BE2C (cell line): ENCODE measurements at regions not wholly inside any gene's neighbourhood (a gene's known extent, or its start where the extent isn't known, plus 50 kb on each side); places are given as distances from the start of the nearest gene placed in this dataset.

Experiments used
- DNase-seq: peaks from one replicate; pipeline ENCODE4 v3.0.0-alpha.2; 2020
- H3K27me3 ChIP-seq: fragments of 250-450 bp; sonication (Bioruptor Pico); 2 replicates; pipeline ENCODE4 v1.5.1; 2020; ENCODE audit warnings: mild to moderate bottlenecking
- H3K36me3 ChIP-seq: fragments of 250-450 bp; sonication (Bioruptor Pico); 2 replicates; pipeline ENCODE4 v1.5.1; 2020; ENCODE audit warnings: mild to moderate bottlenecking
- H3K4me1 ChIP-seq: fragments of 250-450 bp; sonication (Bioruptor Pico); 2 replicates; pipeline ENCODE4 v1.5.1; 2020
- H3K4me3 ChIP-seq: 2 replicates; pipeline ENCODE4 v1.5.1; 2011; ENCODE audit warnings: low read depth, low read length
- H3K9me3 ChIP-seq: fragments of 250-450 bp; sonication (Bioruptor Pico); 2 replicates; pipeline ENCODE4 v1.5.1; 2020
- CTCF ChIP-seq: IDR thresholded peaks from 2 replicates; pipeline ENCODE4 v1.5.1; 2012; ENCODE audit warnings: mild to moderate bottlenecking, low read depth, low read length

GRCh38 chr12:65690477-65690876, 133.8 kb upstream of the HMGA2 start:
- DNase-seq = no peak
- no peaks in the 10 kb centered on the region for H3K9me3 ChIP-seq
- TF ChIP-seq CTCF = no peak

GRCh38 chr12:65694130-65694529, 130.2 kb upstream of the HMGA2 start:
- no peaks in the 10 kb centered on the region for H3K36me3 ChIP-seq
- no peaks in the 10 kb centered on the region for H3K9me3 ChIP-seq
- H3K27me3 ChIP-seq = no peaks in the 10 kb centered on the region
- H3K4me3 ChIP-seq = no peak overlapping the region
- TF ChIP-seq CTCF = no peak
- no peak for DNase-seq
- H3K4me1 ChIP-seq = no peaks in the 10 kb centered on the region

More at GRCh38 chr12:65690477-65690876, 133.8 kb upstream of the HMGA2 start:
- H3K27me3 ChIP-seq = no peaks in the 10 kb centered on the region
- no peaks in the 10 kb centered on the region for H3K36me3 ChIP-seq
- no peak overlapping the region for H3K4me3 ChIP-seq
- H3K4me1 ChIP-seq = no peaks in the 10 kb centered on the region

GRCh38 chr12:65695113-65695865, 129.0 kb upstream of the HMGA2 start:
- H3K4me3 ChIP-seq = no peak overlapping the region
- H3K36me3 ChIP-seq = no peaks in the 10 kb centered on the region
- H3K4me1 ChIP-seq = no peaks in the 10 kb centered on the region
- TF ChIP-seq CTCF = no peak
- H3K27me3 ChIP-seq = no peaks in the 10 kb centered on the region
- no peak for DNase-seq
- no peaks in the 10 kb centered on the region for H3K9me3 ChIP-seq

GRCh38 chr12:65696227-65696626, 128.1 kb upstream of the HMGA2 start:
- no peaks in the 10 kb centered on the region for H3K36me3 ChIP-seq
- no peak for DNase-seq
- TF ChIP-seq CTCF = no peak
- no peaks in the 10 kb centered on the region for H3K27me3 ChIP-seq
- H3K4me3 ChIP-seq = no peak overlapping the region
- H3K9me3 ChIP-seq = no peaks in the 10 kb centered on the region
- H3K4me1 ChIP-seq = no peaks in the 10 kb centered on the region

- Histone ChIP-seq H3K27me3 (no peaks in the 10 kb centered on the region), H3K4me3 (no peak overlapping the region), H3K9me3 (no peaks in the 10 kb centered on the region), H3K4me1 (no peaks in the 10 kb centered on the region), H3K36me3 (no peaks in the 10 kb centered on the region)
- no peak for TF ChIP-seq CTCF
- no peak for DNase-seq
Observed at GRCh38 chr12:65699251-65699650, 125.0 kb upstream of the HMGA2 start.

GRCh38 chr12:65703176-65703575, 121.1 kb upstream of the HMGA2 start:
- Histone ChIP-seq H3K4me1 (no peaks in the 10 kb centered on the region), H3K9me3 (no peaks in the 10 kb centered on the region), H3K4me3 (no peak overlapping the region), H3K36me3 (no peaks in the 10 kb centered on the region), H3K27me3 (no peaks in the 10 kb centered on the region)
- TF ChIP-seq CTCF = no peak
- DNase-seq = no peak
